SU-DHL-6 (cell line): ENCODE measurements at regions not wholly inside any gene's neighbourhood (a gene's known extent, or its start where the extent isn't known, plus 50 kb on each side); places are given as distances from the start of the nearest gene placed in this dataset.

ENCODE experiments used
- H2AFZ ChIP-seq: fragments of 200-600 bp; sonication (generic); 2 replicates; pipeline ENCODE4 v1.6.1; 2014; ENCODE audit warnings: low read depth, mild to moderate bottlenecking, moderate library complexity, mixed read lengths, antibody characterized with exemption, low read length; ENCODE audit not compliant: severe bottlenecking
- H3F3A ChIP-seq: fragments of 200-600 bp; shearing (Covaris generic); 2 replicates; pipeline ENCODE4 v1.6.0; 2016; ENCODE audit warnings: antibody characterized with exemption, mild to moderate bottlenecking; ENCODE audit not compliant: insufficient read depth
- H3K27ac ChIP-seq: fragments of 200-600 bp; sonication (generic); 2 replicates; pipeline ENCODE4 v1.5.1; 2016; ENCODE audit warnings: low read depth, mild to moderate bottlenecking, low read length, moderate library complexity, mixed read lengths
- H3K27me3 ChIP-seq: fragments of 200-600 bp; sonication (generic), shearing (Covaris generic); 2 replicates; pipeline ENCODE4 v1.6.0; 2014; ENCODE audit warnings: mild to moderate bottlenecking, low read length
- H3K36me3 ChIP-seq: fragments of 200-600 bp; sonication (generic); 2 replicates; pipeline ENCODE4 v1.6.1; 2014; ENCODE audit warnings: mild to moderate bottlenecking, low read length, mixed read lengths
- H3K4me2 ChIP-seq: fragments of 300-600, 200-600 bp; shearing (Covaris generic), sonication (generic); 2 replicates; pipeline ENCODE4 v1.6.0; 2014; ENCODE audit warnings: low read length, low read depth, mild to moderate bottlenecking; ENCODE audit not compliant: poor library complexity, severe bottlenecking
- H3K4me3 ChIP-seq: fragments of 200-600 bp; sonication (generic); 2 replicates; pipeline ENCODE4 v1.5.1; 2014; ENCODE audit warnings: antibody characterized with exemption, low read length, mild to moderate bottlenecking, mixed read lengths; ENCODE audit not compliant: insufficient read depth, poor library complexity, severe bottlenecking
- H3K79me2 ChIP-seq: fragments of 200-600 bp; sonication (generic); 2 replicates; pipeline ENCODE4 v1.6.1; 2014; ENCODE audit warnings: mild to moderate bottlenecking, low read length, moderate library complexity; ENCODE audit not compliant: insufficient read depth
- H3K9ac ChIP-seq: fragments of 200-600 bp; sonication (generic); 2 replicates; pipeline ENCODE4 v1.7.0; 2014; ENCODE audit warnings: mild to moderate bottlenecking, low read length
- H3K9me2 ChIP-seq: fragments of 200-600 bp; sonication (generic); replicated peaks from 2 replicates; pipeline ENCODE4 v1.6.1; 2014; ENCODE audit warnings: low read length; ENCODE audit not compliant: insufficient read depth
- H3K9me3 ChIP-seq: fragments of 200-600 bp; sonication (generic); 2 replicates; pipeline ENCODE4 v1.6.1; 2014; ENCODE audit warnings: low read length, mixed read lengths; ENCODE audit not compliant: insufficient read depth
- H4K20me1 ChIP-seq: fragments of 200-600 bp; sonication (generic); 2 replicates; pipeline ENCODE4 v1.6.1; 2014; ENCODE audit warnings: low read depth, mild to moderate bottlenecking, antibody characterized with exemption, low read length, moderate library complexity, mixed read lengths
- CTCF ChIP-seq: fragments of 200-600 bp; sonication (generic); IDR thresholded peaks from one replicate; pipeline ENCODE4 v1.5.1; 2017; ENCODE audit warnings: antibody characterized with exemption, mild to moderate bottlenecking, low read length, moderate library complexity; ENCODE audit not compliant: insufficient read depth, poor library complexity, severe bottlenecking
- EZH2phosphoT487 ChIP-seq: fragments of 200-600 bp; sonication (generic), shearing (Covaris generic); conservative IDR thresholded peaks from 2 replicates; pipeline ENCODE4 v1.6.1; 2018; ENCODE audit warnings: mild to moderate bottlenecking, antibody characterized with exemption, low read length, moderate library complexity, mixed read lengths

- TF ChIP-seq CTCF (no peak), EZH2phosphoT487 (no peak)
- no peak overlapping the region for H3K27ac ChIP-seq
Observed at GRCh38 chr14:22210026-22210425, 379.0 kb downstream of the DAD1 start.

GRCh38 chr14:22203036-22203435 lies 386.0 kb downstream of the DAD1 start:
- TF ChIP-seq EZH2phosphoT487 = no peak
- no peak for TF ChIP-seq CTCF
- Histone ChIP-seq H3K27me3 (no peaks in the 10 kb centered on the region), H3K36me3 (no peaks in the 10 kb centered on the region), H3K27ac (no peak overlapping the region), H3F3A (no peaks in the 10 kb centered on the region), H3K9me2 (no peaks in the 10 kb centered on the region), H3K79me2 (no peaks in the 10 kb centered on the region), H4K20me1 (no peaks in the 10 kb centered on the region), H2AFZ (no peak overlapping the region), H3K9me3 (no peaks in the 10 kb centered on the region), H3K4me3 (no peak overlapping the region), H3K4me2 (no peak overlapping the region), H3K9ac (no peak overlapping the region)

More at GRCh38 chr14:22210026-22210425, 379.0 kb downstream of the DAD1 start:
- H3K4me2 ChIP-seq = no peak overlapping the region
- no peak overlapping the region for H3K4me3 ChIP-seq
- H3F3A ChIP-seq = no peaks in the 10 kb centered on the region
- H3K9me2 ChIP-seq = no peaks in the 10 kb centered on the region
- no peak overlapping the region for H2AFZ ChIP-seq
- no peaks in the 10 kb centered on the region for H3K36me3 ChIP-seq
- no peaks in the 10 kb centered on the region for H4K20me1 ChIP-seq
- H3K9me3 ChIP-seq = no peaks in the 10 kb centered on the region
- H3K27me3 ChIP-seq = no peaks in the 10 kb centered on the region
- no peaks in the 10 kb centered on the region for H3K79me2 ChIP-seq
- no peak overlapping the region for H3K9ac ChIP-seq

GRCh38 chr14:22202313-22202712 lies 386.7 kb downstream of the DAD1 start:
- no peaks in the 10 kb centered on the region for H3K36me3 ChIP-seq
- no peaks in the 10 kb centered on the region for H3K9me3 ChIP-seq
- no peak overlapping the region for H3K9ac ChIP-seq
- no peaks in the 10 kb centered on the region for H4K20me1 ChIP-seq
- H3F3A ChIP-seq = no peaks in the 10 kb centered on the region
- TF ChIP-seq EZH2phosphoT487 (no peak), CTCF (no peak)
- no peak overlapping the region for H2AFZ ChIP-seq
- H3K4me2 ChIP-seq = no peak overlapping the region
- H3K79me2 ChIP-seq = no peaks in the 10 kb centered on the region
- no peak overlapping the region for H3K27ac ChIP-seq
- H3K27me3 ChIP-seq = no peaks in the 10 kb centered on the region
- H3K4me3 ChIP-seq = no peak overlapping the region
- H3K9me2 ChIP-seq = no peaks in the 10 kb centered on the region
